OCI-M2 (cell line): ENCODE measurements at regions not wholly inside any gene's neighbourhood (a gene's known extent, or its start where the extent isn't known, plus 50 kb on each side); places are given as distances from the start of the nearest gene placed in this dataset.

Experiments
- DNase-seq: peaks from one replicate; lab custom pipeline; 2025; ENCODE audit not compliant: unreplicated experiment; lab: John Stamatoyannopoulos, UW

GRCh38 chr13:88541994-88542393 is 870.8 kb downstream of the SLITRK5 start:
- no peak for DNase-seq

- no peak for DNase-seq
Measured at GRCh38 chr13:88544836-88545235, 873.7 kb downstream of the SLITRK5 start.

- no peak for DNase-seq
Measured at GRCh38 chr13:88552966-88553365, 881.8 kb downstream of the SLITRK5 start.

DNA sequence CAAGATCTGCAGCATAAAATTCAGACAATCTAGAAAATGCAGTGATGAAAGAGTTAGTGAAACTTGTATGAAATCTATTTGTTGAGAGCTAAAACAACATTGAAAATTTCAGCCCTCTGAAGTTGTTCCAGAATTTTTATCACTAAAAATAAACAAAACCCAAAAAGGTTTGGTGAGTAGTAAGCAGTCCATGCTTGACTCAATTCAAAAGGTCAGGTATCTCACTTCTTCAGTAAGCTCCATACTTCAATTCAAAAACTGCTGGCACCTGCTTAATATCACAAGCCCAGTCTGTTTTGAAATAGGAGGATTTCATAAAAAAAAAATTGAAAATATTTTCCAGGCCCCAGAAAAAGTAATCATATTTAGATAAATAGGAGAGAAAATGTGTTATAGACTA is 894.4 kb downstream of the SLITRK5 start:
- no peak for DNase-seq

- DNase-seq = no peak
Measured at GRCh38 chr13:88585861-88586260, 914.7 kb downstream of the SLITRK5 start.

DNA sequence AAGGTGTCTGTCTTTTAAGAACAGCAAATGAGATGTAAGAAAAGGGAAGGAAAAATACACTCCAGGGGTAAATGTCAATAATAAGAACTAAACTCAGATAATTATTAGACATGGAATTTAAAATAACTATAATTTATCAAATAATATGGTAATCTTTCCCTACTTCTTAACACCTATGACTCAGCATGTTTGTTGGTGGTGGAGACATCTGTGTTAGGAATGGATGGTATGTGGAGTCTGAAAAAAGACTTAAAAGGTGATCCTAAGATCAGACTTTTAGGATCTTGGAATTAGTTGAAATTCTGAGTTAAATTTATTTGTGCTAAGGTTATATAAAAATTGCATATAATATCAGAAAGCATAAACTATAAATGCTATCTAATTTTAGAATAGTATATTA is 915.1 kb downstream of the SLITRK5 start:
- no peak for DNase-seq

DNA sequence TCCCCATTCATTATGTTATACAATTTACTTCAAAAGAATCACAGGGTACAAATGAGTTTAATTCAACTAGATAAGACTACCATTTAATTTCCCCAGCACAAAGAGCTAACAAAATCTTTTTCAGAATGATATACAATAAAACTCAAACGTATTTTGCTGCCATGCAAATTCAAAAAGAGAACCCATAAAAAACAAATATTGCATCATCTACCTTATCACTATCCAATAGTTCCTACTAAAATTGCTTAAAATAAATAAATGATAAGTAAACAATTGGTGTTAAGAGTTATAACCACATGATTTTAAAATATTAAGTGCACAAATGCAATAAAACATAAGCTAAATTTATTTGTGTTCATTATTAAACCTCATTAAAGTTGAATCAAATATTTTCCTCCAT is 919.4 kb downstream of the SLITRK5 start:
- DNase-seq = no peak

GRCh38 chr13:88592105-88592504 is 920.9 kb downstream of the SLITRK5 start:
- no peak for DNase-seq

DNA sequence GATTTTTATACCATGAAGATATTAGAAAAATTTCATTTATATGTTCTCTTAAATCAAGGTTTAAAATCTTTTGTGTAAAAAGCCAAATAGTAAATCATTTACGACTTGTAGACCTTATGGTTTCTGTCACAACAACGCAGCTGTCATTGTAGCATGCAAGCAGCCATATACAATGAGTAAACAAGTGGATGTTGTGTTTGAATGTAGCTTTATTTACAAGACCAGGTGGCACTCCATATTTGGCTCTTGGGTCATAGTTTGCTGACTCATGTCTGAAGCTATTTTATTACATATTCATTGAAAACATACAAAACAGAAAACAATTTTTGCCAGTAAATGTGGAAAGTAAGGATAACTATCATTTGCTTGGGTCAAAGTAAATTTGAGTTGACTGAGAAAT is 930.8 kb downstream of the SLITRK5 start:
- no peak for DNase-seq

DNA sequence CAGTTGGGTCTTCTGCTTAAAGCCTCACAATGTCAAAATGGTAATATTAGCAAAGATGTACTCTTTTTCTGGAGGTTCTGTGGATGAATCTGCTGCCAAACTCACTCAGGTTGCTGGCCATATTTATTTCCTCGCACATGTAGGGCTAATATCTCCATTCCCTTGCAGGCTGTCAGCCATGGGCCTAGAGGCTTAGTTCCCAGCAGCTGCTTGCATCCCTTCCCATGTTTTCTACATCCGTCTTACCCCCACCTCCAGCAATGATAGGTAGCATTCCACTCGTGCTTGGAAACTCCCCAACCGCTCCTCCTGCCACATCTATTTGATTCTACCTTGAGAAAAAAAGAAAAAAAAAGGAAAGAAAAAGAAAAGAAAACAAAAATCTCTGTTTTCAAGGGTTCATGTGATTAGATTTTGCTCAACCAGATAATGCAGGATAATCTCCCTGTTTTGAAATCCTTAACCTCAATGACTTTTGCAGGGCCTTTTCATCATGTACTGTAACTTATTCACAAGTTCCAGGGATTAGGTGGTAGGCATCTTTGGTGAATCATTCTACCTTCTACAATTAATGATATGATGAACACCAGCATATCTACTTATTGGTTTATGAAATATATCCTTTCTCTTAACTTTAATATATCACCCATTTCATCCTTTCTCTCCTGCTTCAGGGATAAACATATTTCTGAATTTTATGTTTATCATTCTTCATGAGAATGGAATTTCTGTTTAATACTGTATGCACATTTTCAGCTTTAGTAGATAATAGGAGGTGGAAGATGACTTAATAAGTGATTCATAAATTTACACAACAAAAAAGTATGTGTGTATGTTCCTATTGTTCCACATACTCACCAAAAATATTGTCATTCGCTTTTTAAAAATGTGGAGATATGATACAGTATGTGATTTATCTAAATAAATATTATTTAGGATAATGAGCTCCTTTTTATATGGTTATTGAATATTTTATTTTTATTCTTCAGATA is 931.9 kb downstream of the SLITRK5 start:
- no peak for DNase-seq

- DNase-seq = no peak
Measured at GRCh38 chr13:88617176-88617575, 946.0 kb downstream of the SLITRK5 start.

DNA sequence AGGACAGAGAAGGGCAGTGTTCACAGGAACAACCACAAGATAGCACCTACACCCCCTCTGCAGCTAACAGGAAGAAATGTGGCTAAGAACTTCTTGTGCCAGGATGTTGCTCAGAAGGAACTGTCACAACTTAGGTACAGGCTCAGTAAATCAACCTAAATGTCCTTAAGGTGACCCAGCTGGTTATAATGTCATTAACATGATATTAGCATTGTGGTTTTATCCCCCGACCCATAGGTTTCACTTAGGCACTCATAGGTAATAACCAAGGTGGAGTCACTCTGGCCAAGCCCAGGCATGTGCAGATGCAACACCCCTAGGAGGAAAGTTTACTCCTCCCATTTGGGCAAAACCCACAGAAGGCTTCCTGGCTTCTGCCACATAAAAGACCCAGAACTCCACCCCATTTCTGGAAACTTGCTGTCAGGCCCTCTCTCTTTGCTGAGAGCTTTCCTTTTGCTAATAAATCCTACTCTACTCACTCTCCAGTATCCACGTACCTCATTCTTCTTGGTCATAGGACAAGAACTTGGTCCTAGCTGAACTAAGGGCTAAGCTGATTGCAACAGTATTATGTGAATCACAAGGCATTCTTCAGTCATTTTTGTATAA is 951.3 kb downstream of the SLITRK5 start:
- DNase-seq = no peak

DNA sequence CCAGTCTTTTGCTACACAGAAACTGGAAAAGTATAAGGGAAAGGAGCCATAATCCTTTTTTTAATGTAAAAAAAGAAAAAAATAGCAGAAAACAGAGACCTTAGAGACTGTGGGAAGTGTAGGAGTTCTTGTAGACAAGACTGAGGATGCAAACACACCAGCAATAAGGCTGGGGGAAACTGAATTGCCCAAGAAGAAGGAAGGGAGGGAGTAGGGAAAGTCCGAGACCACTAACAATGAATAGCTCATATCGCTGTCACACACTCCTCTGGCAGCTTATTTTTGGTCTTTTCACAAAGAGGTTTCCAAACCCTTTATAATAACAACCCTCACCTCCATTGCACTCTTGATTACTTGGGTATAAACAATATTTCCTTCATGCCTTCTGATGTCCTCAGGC is 952.0 kb downstream of the SLITRK5 start:
- no peak for DNase-seq

GRCh38 chr13:88627071-88627470 is 955.9 kb downstream of the SLITRK5 start:
- no peak for DNase-seq

- DNase-seq = no peak
Measured at GRCh38 chr13:88628882-88629281, 957.7 kb downstream of the SLITRK5 start.

DNA sequence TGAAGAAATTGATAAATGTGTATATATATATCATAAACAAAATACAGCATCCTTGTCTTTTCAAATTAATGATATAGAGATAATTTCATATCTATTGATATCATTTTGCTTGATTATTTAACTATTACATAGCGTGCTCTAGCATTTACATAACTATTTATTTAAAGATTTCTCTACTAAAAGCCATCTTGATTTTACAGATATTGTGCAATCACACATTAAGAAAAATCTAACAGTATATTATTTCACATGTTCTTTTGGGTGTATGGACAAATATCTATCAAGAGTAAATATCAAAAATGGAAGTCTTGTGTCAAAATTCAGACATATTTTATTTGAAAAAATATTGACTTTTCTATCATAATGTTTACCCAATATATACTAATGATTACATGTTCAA is 966.8 kb downstream of the SLITRK5 start:
- DNase-seq = no peak

- no peak for DNase-seq
Measured at GRCh38 chr13:88643233-88643632, 972.1 kb downstream of the SLITRK5 start.

DNA sequence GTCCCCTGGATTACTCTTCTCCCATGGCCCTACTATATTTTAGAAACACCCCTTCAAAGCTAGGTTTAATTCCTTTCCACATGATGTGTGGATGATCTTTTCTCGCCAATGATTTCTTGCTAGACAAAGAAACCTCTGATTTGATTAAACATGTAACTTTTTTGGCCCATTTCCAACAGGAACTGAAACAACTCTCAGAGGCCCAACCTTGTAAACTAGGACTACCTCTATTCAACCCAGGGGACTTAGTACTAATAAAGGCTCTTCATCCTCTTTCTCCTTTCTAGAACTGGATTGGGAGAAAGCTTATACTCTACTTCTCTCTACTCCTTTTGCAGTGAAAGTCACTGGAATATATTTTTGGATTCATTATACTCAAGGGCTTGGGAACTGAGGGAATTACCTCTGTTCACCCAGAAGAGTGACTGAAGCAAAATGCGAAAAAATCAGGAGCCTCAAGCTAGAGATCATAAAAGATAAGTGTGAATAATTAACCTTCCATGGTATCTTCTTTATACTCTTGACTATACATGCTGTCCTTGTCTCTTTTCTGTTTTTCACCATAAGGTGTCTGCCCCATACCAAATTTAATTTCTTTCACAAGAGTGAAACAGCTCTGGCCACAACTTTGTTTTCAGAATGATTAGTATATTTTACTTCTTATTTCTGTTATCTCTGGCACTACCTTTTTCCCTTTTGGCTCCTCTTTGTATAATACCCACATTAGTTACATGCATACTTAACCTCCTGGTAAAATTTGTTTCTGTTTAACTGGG is 977.6 kb downstream of the SLITRK5 start:
- no peak for DNase-seq

DNA sequence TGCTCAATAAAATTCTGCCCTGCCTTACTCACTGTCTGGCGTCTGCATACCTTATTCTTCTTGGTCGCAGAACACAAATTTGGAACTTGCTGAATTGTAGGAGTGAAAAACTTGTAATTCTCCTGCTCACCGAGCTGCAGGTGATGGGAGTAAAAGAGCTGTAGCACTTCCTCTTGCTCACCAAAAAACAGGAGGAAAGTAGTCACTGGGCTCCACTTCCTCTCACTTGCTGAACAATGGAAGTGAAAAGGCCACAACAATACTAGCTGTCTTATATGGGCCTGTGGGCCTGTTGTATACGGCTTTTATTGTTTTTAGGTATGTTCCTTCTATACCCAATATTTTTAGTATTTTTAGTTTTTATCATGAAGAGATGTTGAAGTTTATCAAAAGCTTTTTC is 978.7 kb downstream of the SLITRK5 start:
- DNase-seq = no peak

DNA sequence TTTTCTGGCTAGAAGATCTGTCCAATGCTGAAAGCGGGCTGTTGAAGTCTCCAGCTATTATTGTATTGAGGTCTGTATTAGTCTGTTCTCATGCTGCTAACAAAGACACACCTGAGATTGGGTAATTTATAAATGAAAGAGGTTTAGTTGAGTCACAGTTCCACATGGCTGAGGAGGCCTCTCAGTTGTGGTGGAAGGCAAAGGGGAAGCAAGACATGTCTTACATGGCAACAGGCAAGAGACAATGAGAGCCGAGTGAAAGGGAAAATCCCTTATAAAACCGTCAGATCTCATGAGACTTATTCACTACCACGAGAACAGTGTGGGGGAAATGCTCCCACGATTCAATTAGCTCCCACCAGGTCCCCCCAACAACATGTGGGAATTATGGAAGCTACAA is 980.4 kb downstream of the SLITRK5 start:
- DNase-seq = no peak

- no peak for DNase-seq
Measured at GRCh38 chr13:88656751-88657150, 985.6 kb downstream of the SLITRK5 start.

- no peak for DNase-seq
Measured at GRCh38 chr13:88670509-88670908, 999.3 kb downstream of the SLITRK5 start.
